ENCODE measurements at regions not wholly inside any gene's neighbourhood (a gene's known extent, or its start where the extent isn't known, plus 50 kb on each side); places are given as distances from the start of the nearest gene placed in this dataset.

- H3K9me3 Mint-ChIP-seq, result no peaks in the 10 kb centered on the region
- H3K4me3 Mint-ChIP-seq, result no peak overlapping the region
- POLR2A ChIA-PET, result interaction anchor here (0.6 kb wide), 1 partner anchor 63 kb away, joined by 3 read pairs; no protein-coding TSS in a partner anchor
- H3K27me3 Mint-ChIP-seq, result peaks cover 10% of the 10 kb centered on the region
- H3K4me1 Mint-ChIP-seq, result peaks cover 2% of the 10 kb centered on the region
- no peak for DNase-seq
- no peak for ATAC-seq (ENCODE audit: low read depth)
- H3K36me3 Mint-ChIP-seq, result no peaks in the 10 kb centered on the region
- no peak overlapping the region for H3K27ac Mint-ChIP-seq
Measured at GRCh38 chr1:39153684-39154083, 50.8 kb upstream of the MACF1 start.

GRCh38 chr1:39154553-39155421 lies 49.7 kb upstream of the MACF1 start:
- no peak overlapping the region for H3K4me3 Mint-ChIP-seq
- no peaks in the 10 kb centered on the region for H3K36me3 Mint-ChIP-seq
- H3K4me1 Mint-ChIP-seq, result peaks cover 4% of the 10 kb centered on the region
- H3K27me3 Mint-ChIP-seq, result peaks cover 9% of the 10 kb centered on the region
- no peak for DNase-seq
- POLR2A ChIA-PET, result no interaction called here
- ATAC-seq (ENCODE audit: low read depth), result no peak
- no peaks in the 10 kb centered on the region for H3K9me3 Mint-ChIP-seq
- H3K27ac Mint-ChIP-seq, result no peak overlapping the region

Measured in activated naive CD8-positive, alpha-beta T cell treated with anti-CD3 and anti-CD28 coated beads, Interleukin-2, amount 10 ng/mL, durations not matched to agents 7 days and 5 days (primary cell).